GM18511 (cell line): ENCODE measurements at regions not wholly inside any gene's neighbourhood (a gene's known extent, or its start where the extent isn't known, plus 50 kb on each side); places are given as distances from the start of the nearest gene placed in this dataset.
A peak's percentile ranks its signal among the peaks of the same experiment; 100 is the strongest.

Experiments
- ATAC-seq: cut with Tn5 transposase; IDR thresholded peaks from one replicate; pipeline ENCODE4 v1.9.1; 2021; ENCODE audit warnings: mild to moderate bottlenecking, moderate library complexity; ENCODE audit not compliant: unreplicated experiment

GRCh38 chr13:97110936-97111335 is 111.2 kb upstream of the MBNL2 start:
- ATAC-seq = no peak

- no peak for ATAC-seq
Measured at GRCh38 chr13:97111756-97112155, 110.4 kb upstream of the MBNL2 start.

DNA sequence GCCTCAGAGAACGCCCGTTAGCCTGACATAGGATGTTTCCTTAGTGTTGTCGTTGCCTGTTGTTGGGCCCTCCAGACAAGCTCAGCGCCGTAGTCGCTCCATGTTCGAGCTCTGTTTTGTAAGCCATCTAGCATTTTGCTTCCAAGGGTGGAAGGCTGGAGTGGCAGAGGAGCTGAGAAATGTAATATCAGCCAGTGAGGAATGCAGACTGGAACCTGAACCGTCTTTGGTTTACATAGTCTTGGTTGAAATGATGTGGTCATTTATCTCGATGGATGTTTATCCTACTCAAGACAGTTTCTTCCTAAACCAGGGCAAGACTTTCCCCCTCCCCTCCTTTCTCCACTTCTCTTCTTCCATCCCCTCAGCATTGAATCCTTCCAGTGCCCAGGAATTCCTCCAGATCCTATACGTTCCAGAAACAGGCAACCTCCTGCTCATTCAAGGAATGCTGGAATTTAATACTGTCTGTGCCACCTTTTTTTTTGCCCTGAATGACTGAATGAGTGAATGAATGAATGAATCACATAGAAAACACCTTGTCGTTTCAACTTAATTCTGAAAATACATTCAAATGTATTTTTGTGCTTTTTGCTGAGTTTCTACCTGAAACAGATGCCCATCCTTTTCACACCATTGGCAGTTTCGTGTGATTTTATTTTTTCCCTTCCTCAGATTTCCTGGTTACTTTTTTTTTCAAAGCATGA is 109.5 kb upstream of the MBNL2 start:
- no peak for ATAC-seq

- ATAC-seq = no peak
Measured at GRCh38 chr13:97113231-97114001, 108.7 kb upstream of the MBNL2 start.

GRCh38 chr13:97114651-97115050 is 107.5 kb upstream of the MBNL2 start:
- no peak for ATAC-seq

DNA sequence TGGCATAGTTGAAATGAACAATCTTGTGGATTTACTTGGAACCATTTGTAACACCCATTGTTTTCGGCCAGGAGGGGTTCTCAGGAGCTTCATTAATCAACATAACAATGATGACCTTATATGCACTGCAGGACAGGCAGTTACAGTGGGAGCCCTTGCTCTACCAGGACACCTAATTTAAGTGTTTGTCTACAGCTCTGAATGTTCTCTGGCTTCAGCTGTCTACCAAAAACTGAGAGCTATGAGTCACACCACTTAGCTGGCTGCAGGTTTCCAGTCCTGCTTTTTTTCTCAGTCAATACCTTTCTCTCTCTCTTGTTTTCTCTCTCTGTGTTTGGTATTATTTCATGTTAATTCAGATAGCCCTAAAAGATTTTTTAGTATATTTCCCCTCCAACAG is 105.4 kb upstream of the MBNL2 start:
- peak; percentile 98 for ATAC-seq

GRCh38 chr13:97117388-97117910 is 104.7 kb upstream of the MBNL2 start:
- no peak for ATAC-seq

- no peak for ATAC-seq
Measured at GRCh38 chr13:97119943-97120342, 102.2 kb upstream of the MBNL2 start.

DNA sequence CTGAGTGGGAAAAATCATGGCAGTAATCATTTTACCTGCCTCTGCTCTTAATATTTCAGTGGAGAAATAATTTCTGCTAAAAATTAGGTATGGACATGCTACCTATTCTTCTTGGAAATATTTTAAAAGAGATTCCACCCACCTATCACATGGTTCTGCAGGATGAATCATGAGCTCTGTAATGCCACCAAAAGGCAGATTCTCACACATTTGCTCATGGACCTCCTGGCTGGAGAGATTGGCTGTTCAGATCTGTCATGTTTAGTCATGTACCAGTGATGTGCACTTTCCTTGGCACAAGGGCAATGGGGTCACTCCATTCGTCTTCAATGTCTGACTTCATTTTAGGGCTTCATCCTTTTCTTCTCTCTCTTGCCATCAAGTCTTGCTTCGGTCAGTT is 101.8 kb upstream of the MBNL2 start:
- no peak for ATAC-seq

GRCh38 chr13:97120976-97121375 is 101.2 kb upstream of the MBNL2 start:
- ATAC-seq = no peak

DNA sequence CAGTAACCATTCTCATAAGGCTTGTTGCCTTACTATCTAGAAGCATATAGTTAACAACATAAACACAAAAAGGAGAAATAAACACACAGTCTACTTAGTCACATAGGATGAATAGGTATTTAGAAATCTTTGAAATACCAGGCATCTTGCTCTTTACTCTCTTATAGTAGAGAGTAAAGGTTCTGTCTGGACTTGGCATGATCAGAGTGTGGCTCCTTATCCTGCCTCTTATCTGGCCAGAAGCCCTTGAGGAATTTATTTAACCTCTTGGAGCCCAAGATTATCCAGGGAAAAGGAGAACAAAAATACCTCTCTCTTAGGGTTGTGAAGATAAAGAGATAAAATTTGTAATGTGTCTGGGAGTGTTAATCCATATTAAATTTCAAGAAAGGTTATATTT is 100.2 kb upstream of the MBNL2 start:
- ATAC-seq = no peak

DNA sequence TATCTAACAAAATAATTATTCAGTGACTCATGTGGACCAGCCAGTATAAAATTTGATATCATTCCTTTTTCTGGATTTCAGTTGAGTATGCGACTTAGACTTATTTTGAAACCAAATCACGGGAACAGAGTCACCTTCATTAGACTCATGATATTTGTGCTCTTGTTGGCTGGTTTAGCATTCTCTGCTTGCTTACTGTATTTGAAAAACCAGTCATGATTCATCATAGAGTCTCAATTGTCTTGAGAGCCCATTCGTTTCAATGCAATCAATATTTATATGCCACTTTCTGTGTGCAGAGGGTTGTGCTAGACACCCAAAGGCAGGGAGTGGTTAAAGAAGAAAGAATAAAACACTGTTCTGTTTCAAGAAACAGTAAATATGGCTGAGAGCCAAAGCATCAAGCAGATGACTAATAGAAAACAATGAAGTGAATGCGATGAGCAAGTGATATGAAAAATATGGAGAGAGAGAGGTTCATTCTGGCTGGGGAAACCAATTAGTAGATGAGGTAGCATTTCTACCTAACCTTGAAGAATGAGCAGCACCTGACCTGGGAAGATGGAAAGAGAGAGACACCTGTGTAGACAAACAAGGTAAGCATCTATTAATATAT is 99.6 kb upstream of the MBNL2 start:
- ATAC-seq = no peak

DNA sequence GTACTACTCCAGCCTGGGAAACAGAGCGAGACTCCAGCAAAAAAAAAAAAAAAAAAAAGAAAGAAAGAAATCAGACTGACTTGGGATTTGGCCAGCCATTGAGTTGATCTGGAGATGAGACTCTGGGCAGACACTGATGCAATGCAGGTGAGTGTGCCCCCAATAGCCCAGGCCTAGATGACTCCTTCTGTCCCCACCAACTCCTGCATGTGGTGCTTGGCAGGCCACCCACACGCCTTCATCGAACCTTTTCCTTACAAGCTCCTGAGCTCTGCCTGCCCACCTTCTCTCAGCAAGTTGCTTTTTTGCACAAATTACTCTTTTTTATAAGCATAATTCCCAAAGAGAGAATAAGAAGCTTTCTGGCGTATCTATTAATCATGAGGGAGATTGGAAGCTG is 97.9 kb upstream of the MBNL2 start:
- no peak for ATAC-seq

- ATAC-seq = peak; percentile 60
Measured at GRCh38 chr13:97124915-97125809, 97.0 kb upstream of the MBNL2 start.

- ATAC-seq = peak; percentile 88
Measured at GRCh38 chr13:97125810-97126738, 96.1 kb upstream of the MBNL2 start.

DNA sequence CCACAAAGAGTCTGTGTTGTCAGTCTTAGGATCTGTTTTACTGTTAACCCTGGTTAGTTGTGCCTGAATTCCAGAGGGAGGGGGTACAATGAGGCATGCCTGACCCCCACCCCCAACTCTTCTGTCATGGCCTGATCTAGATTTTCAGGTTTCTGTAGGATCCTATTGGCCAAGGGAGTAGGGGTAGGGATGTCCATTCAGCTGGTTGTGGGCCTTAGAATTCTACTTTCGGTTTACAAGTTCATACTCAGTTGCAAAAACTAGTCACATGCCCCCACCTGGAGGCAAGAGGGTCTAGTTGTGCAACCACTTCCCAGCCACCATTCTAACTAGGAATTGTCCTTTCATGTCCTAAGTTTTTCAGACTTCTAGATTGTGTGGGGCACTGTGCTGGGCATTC is 94.3 kb upstream of the MBNL2 start:
- no peak for ATAC-seq

- ATAC-seq = no peak
Measured at GRCh38 chr13:97130190-97130589, 91.9 kb upstream of the MBNL2 start.

- no peak for ATAC-seq
Measured at GRCh38 chr13:97131447-97131846, 90.7 kb upstream of the MBNL2 start.

GRCh38 chr13:97133554-97133953 is 88.6 kb upstream of the MBNL2 start:
- no peak for ATAC-seq

DNA sequence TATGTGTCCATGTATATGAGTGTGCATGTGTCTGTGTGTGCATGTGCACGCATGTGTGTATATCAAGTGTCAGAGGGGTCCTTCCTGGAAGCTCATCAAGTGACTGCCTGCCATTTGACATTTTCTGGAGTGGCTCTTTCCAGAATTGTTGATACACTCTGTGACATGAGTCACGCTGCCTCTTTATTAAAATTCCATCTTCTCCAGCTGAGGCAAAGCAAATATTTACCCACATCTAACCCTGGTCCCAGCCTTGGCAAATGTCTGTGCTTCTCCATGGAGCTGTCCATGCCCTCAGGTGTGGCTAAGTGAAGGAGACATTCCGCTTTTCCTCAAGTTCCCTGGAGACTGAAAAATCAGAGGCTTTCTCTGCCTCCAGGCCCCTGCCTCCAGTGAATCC is 88.2 kb upstream of the MBNL2 start:
- ATAC-seq = no peak
